ENCODE measurements at regions not wholly inside any gene's neighbourhood (a gene's known extent, or its start where the extent isn't known, plus 50 kb on each side); places are given as distances from the start of the nearest gene placed in this dataset.

- DNase-seq (no peak), ATAC-seq (ENCODE audit: insufficient read depth, low read depth) (no peak)
- Histone ChIP-seq H3K27me3 (ENCODE audit: insufficient read depth, low read length, poor library complexity) (no peaks in the 10 kb centered on the region), H3K4me2 (ENCODE audit: insufficient read depth, low read length) (no peak overlapping the region), H4K20me1 (ENCODE audit: insufficient read depth, low read length) (no peaks in the 10 kb centered on the region), H3K79me2 (ENCODE audit: insufficient read depth, low read length) (no peaks in the 10 kb centered on the region), H3K4me3 (ENCODE audit: low read depth in 1 of 2, low read length in 2 of 2) (no peak overlapping the region), H2AFZ (ENCODE audit: low read depth, low read length) (no peak overlapping the region), H3K36me3 (ENCODE audit: insufficient read depth, low read length) (no peaks in the 10 kb centered on the region), H3K4me1 (ENCODE audit: insufficient read depth, low read length) (no peaks in the 10 kb centered on the region), H3K9me3 (ENCODE audit: insufficient read depth, low read length, severe bottlenecking) (no peaks in the 10 kb centered on the region), H3K27ac (ENCODE audit: low read length) (no peak overlapping the region), H3K9ac (ENCODE audit: low read depth, low read length) (no peak overlapping the region)
- TF ChIP-seq EZH2 (IDR thresholded peaks at IDR 0.05; ENCODE audit: borderline replicate concordance, low read depth, low read length, severe bottlenecking) (no peak), CTCF (IDR thresholded peaks at IDR 0.05; ENCODE audit: borderline replicate concordance, extremely low read depth, low read length, poor library complexity, severe bottlenecking) (no peak)
These were observed 363.1 kb downstream of the ENC1 start for GRCh38 chr5:74277418-74277817.

DNA sequence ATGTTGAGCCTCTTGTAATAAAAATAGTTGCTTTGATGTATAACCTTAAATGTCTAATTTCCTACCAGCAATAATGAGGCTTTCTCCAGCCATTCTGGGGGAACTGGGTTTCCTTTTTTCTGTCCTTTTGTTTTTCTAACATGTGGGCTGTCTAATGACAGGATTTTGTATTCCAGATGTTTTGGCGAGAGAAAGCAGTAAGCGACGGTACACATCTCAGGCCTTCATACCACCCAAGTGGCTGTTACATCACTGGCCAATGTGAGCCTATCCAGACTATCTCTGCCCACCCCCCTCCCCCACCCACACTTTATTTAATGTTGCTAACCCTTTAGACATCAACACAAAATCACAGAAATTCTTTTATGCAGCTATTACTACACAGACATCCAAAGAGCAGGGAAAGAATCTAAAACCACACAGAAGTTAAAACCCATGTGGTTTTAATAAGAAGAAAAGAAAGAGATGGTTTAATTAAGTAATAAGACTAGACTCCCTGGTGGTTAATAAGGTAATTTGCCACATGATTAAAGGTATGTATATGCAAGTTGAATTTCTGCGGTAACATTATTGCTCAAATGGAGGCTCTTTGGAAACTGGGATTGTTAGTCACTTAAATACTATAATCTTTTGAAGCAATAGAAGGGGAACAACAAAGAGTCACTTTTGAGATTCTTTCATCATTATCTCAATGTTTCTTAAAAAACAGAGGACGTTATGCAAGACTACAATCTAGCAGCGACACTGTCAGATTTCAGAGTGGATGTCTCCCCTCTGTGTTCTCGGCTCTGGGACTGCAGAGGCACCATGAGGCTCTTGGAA is 365.1 kb downstream of the ENC1 start:
- DNase-seq (no peak), ATAC-seq (ENCODE audit: insufficient read depth, low read depth) (no peak)
- H3K9ac ChIP-seq (ENCODE audit: low read depth, low read length), result no peak overlapping the region
- no peak overlapping the region for H3K27ac ChIP-seq (ENCODE audit: low read length)
- H3K79me2 ChIP-seq (ENCODE audit: insufficient read depth, low read length), result no peaks in the 10 kb centered on the region
- H2AFZ ChIP-seq (ENCODE audit: low read depth, low read length), result no peak overlapping the region
- H3K27me3 ChIP-seq (ENCODE audit: insufficient read depth, low read length, poor library complexity), result no peaks in the 10 kb centered on the region
- H3K4me3 ChIP-seq (ENCODE audit: low read depth in 1 of 2, low read length in 2 of 2), result no peak overlapping the region
- no peaks in the 10 kb centered on the region for H3K4me1 ChIP-seq (ENCODE audit: insufficient read depth, low read length)
- H3K9me3 ChIP-seq (ENCODE audit: insufficient read depth, low read length, severe bottlenecking), result no peaks in the 10 kb centered on the region
- H3K36me3 ChIP-seq (ENCODE audit: insufficient read depth, low read length), result no peaks in the 10 kb centered on the region
- H3K4me2 ChIP-seq (ENCODE audit: insufficient read depth, low read length), result no peak overlapping the region
- no peaks in the 10 kb centered on the region for H4K20me1 ChIP-seq (ENCODE audit: insufficient read depth, low read length)
- TF ChIP-seq EZH2 (IDR thresholded peaks at IDR 0.05; ENCODE audit: borderline replicate concordance, low read depth, low read length, severe bottlenecking) (no peak), CTCF (IDR thresholded peaks at IDR 0.05; ENCODE audit: borderline replicate concordance, extremely low read depth, low read length, poor library complexity, severe bottlenecking) (no peak)

- no peaks in the 10 kb centered on the region for H4K20me1 ChIP-seq (ENCODE audit: insufficient read depth, low read length)
- H3K4me1 ChIP-seq (ENCODE audit: insufficient read depth, low read length), result no peaks in the 10 kb centered on the region
- H3K27ac ChIP-seq (ENCODE audit: low read length), result no peak overlapping the region
- peaks cover 3% of the 10 kb centered on the region for H3K27me3 ChIP-seq (ENCODE audit: insufficient read depth, low read length, poor library complexity)
- no peaks in the 10 kb centered on the region for H3K9me3 ChIP-seq (ENCODE audit: insufficient read depth, low read length, severe bottlenecking)
- no peaks in the 10 kb centered on the region for H3K79me2 ChIP-seq (ENCODE audit: insufficient read depth, low read length)
- no peak overlapping the region for H2AFZ ChIP-seq (ENCODE audit: low read depth, low read length)
- no peak overlapping the region for H3K4me3 ChIP-seq (ENCODE audit: low read depth in 1 of 2, low read length in 2 of 2)
- ATAC-seq (ENCODE audit: insufficient read depth, low read depth), result no peak
- no peak overlapping the region for H3K4me2 ChIP-seq (ENCODE audit: insufficient read depth, low read length)
- H3K9ac ChIP-seq (ENCODE audit: low read depth, low read length), result no peak overlapping the region
- TF ChIP-seq EZH2 (IDR thresholded peaks at IDR 0.05; ENCODE audit: borderline replicate concordance, low read depth, low read length, severe bottlenecking) (no peak), CTCF (IDR thresholded peaks at IDR 0.05; ENCODE audit: borderline replicate concordance, extremely low read depth, low read length, poor library complexity, severe bottlenecking) (no peak)
- H3K36me3 ChIP-seq (ENCODE audit: insufficient read depth, low read length), result no peaks in the 10 kb centered on the region
- DNase-seq, result no peak
These were observed 366.2 kb downstream of the ENC1 start for GRCh38 chr5:74274326-74274725.
